Activated naive CD4-positive, alpha-beta T cell treated with anti-CD3 and anti-CD28 coated beads, Interleukin-2, amount 50 U/mL, for 72 hours (primary cell): ENCODE measurements at regions not wholly inside any gene's neighbourhood (a gene's known extent, or its start where the extent isn't known, plus 50 kb on each side); places are given as distances from the start of the nearest gene placed in this dataset.

Experiments used
- ATAC-seq, 2 donors: fragments of 150-1000 bp; cut with Tn5 transposase; 2 replicates each; pipeline ENCODE4 v1.10.0; 2021; ENCODE audit warnings: mild to moderate bottlenecking in 2 of 2, moderate library complexity in 2 of 2
- DNase-seq, 2 donors: peaks; one replicate each; pipeline ENCODE4 v3.0.0; 2021 to 2022; ENCODE audit warnings: low spot score in 2 of 2
- H3K27ac Mint-ChIP-seq, 2 donors: one replicate each; pipeline ENCODE4 v1.8.0; 2022; ENCODE audit warnings: mild to moderate bottlenecking in 2 of 2, mixed read lengths in 2 of 2
- H3K36me3 Mint-ChIP-seq, 2 donors: one replicate each; pipeline ENCODE4 v1.8.0; 2022; ENCODE audit warnings: mixed read lengths in 2 of 2
- H3K9me3 Mint-ChIP-seq, 2 donors: one replicate each; pipeline ENCODE4 v1.8.0; 2022; ENCODE audit warnings: mixed read lengths in 2 of 2

DNA sequence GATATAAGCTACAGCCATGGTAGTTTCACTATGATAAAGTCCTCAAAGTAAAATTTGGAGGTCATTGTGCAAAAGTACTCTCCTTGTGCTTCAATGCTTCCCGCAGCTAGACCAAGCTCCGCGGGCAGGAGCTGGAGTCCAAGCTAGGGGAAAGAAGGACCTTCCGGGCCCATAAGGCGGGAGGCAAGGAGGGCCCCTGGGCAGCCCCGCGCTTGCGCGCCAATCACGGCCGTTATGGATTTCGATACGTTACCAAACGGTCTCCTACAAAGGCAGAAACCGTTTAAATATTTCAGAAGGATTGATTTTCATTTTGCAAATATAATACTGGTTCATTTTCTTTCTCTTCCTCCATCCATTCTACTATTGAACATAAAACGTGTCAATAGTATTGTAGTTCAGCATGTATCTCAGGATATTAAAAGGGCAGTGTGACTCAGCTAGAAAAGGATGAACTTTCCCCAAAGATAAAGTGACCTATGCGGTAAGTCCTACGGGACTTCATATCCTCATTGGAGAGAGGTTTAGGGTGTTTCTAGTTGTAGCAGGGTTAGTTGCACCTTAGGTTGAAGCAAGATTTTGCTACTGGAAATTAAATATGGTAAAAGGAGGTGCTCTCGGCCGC, 128.0 kb downstream of the KIF20B start:
- DNase-seq (no peak), ATAC-seq (no peak)
- H3K36me3 Mint-ChIP-seq = no peaks in the 10 kb centered on the region
- no peak overlapping the region for H3K27ac Mint-ChIP-seq
- H3K9me3 Mint-ChIP-seq = no peaks in the 10 kb centered on the region

DNA sequence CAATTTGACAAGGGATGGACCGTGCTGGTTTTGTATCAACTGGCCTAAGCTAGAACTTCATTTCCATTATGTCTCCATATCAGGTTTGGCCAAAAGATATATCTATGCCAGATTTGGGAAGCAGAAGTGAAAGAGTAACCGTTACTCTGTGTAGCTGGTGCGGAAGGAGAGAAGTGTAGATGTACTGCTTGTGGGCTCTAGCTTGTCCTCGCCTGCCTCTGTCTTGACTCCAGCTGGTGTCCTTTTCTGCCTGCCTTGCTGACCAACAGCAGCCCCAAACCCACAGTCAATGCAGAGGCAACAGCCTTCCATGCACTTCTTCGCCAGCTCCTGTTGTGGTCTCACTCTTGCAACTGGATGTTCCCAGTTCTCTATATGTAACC, 128.5 kb downstream of the KIF20B start:
- DNase-seq = no peak
- no peaks in the 10 kb centered on the region for H3K9me3 Mint-ChIP-seq
- H3K27ac Mint-ChIP-seq = no peak overlapping the region
- H3K36me3 Mint-ChIP-seq = no peaks in the 10 kb centered on the region
- no peak for ATAC-seq

DNA sequence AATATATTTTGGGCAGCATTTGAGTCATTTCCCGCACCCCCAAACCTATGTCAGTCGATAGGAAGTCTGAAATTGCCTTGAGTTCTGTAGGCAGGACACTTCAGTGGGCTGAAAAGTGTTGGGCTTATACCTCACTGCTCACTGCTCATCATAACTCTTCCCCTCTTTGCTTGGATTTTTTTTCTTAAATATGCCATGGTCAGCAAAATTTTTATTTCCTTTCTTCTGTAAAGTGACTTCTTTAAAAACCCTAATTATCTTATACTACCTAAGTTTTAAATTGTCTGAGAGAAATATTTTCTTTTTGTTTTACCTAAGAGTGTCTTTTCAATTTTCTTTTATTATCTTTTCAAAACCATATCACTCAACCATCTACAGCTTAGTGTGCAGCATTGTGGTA, 129.2 kb downstream of the KIF20B start:
- no peaks in the 10 kb centered on the region for H3K9me3 Mint-ChIP-seq
- no peaks in the 10 kb centered on the region for H3K36me3 Mint-ChIP-seq
- ATAC-seq (no peak), DNase-seq (no peak)
- H3K27ac Mint-ChIP-seq = no peak overlapping the region

DNA sequence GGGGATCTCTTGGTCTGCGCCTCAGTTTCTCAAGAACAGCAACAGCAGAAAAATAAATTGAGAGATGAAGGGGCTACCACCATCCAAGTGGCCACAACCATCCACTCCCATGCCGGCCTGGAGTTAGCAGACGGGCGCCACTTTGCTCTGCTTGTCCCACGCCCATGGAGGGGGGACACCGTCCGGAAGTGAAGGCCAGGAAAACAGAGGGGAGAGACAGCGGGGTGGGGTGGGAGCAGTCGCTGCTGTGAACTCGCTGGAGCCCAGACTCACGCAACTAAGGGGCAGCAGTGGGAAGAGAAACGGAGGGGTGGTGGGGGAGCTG, 135.4 kb downstream of the KIF20B start:
- H3K27ac Mint-ChIP-seq = peak overlapping the region; percentile 82 to 84
- no peak for DNase-seq
- H3K9me3 Mint-ChIP-seq = no peaks in the 10 kb centered on the region
- H3K36me3 Mint-ChIP-seq = peaks cover 0 to 8% of the 10 kb centered on the region in 2 donors
- no peak for ATAC-seq

DNA sequence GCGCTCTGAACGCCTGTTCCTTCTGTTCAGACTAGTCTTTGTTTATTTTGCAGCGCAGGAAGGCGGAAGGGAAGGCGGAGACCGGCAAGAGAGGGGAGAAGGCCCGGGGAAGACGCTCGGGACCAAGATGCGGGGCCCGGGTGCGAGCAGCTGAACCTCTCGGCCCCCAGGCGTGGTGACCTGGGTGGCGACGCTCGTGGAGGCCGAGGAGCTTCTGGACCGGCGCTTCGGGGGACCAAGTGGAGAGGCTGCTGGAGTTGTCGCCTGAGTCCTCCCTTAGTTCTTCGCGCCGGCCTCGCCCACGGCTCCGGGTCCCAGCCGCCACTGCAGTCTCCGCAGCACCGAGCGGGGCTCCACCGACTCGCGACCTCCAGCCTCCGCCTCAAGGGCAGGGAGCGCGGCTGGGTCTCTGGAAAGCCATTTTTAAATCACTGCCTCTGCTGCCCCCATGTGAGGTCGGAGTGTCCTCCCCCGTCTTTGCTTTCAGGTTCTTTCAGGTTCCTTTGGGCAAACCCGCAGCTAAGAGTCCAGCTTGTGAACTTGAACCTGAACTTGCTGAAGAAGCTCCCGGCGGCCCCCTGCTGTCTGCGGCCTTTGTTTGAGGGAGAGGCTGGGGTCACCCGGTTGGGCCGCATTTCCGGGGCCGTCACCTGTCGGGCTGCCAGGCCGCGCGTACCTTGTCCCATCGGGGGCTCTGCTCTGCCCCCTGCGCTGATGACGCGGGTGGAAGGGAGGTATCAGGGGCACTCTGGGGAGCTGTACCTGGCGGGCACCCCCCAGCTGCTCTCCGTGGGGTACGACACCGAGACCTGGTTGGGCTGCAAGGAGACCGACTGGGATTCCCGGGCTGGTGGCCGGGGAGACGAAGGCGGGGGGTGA, 136.0 kb downstream of the KIF20B start:
- Mint-ChIP-seq H3K9me3 (no peaks in the 10 kb centered on the region), H3K27ac (peak overlapping the region; percentile 82 to 84), H3K36me3 (peaks cover 0 to 8% of the 10 kb centered on the region in 2 donors)
- peak; percentile 72 to 83 for ATAC-seq
- peak in 1 of 2 donors; percentile 46 for DNase-seq

DNA sequence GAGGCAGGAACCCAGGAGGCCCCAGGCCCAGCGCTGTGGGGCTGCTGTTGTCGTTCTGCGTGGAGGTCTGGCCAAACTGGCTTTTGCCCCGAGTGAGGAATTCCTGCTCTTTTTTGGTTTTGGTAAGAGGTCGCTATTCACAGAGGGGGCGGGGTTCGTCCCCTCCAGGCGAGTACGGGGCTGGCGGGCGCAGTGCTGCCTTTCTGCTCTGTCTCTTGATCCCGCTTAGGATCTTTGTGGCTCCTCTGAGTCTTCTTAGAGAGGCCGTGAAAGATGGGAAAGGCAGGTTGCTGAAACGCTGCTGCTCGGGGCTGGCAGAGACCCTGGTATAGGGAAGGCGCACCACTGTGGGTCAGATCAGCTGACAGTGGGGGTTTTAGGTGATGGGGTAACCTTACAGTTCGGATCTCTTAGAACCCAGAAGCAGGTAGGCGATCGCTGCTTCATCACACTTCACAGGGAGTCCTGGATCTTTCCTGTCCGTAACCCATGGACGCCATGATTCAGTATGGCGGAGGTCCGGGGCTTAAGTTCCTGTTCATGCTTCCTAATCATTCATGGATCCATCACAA, 136.7 kb downstream of the KIF20B start:
- Mint-ChIP-seq H3K9me3 (no peaks in the 10 kb centered on the region), H3K27ac (peak overlapping the region; percentile 9 to 82)
- peak in 1 of 2 donors; percentile 9 for ATAC-seq

DNA sequence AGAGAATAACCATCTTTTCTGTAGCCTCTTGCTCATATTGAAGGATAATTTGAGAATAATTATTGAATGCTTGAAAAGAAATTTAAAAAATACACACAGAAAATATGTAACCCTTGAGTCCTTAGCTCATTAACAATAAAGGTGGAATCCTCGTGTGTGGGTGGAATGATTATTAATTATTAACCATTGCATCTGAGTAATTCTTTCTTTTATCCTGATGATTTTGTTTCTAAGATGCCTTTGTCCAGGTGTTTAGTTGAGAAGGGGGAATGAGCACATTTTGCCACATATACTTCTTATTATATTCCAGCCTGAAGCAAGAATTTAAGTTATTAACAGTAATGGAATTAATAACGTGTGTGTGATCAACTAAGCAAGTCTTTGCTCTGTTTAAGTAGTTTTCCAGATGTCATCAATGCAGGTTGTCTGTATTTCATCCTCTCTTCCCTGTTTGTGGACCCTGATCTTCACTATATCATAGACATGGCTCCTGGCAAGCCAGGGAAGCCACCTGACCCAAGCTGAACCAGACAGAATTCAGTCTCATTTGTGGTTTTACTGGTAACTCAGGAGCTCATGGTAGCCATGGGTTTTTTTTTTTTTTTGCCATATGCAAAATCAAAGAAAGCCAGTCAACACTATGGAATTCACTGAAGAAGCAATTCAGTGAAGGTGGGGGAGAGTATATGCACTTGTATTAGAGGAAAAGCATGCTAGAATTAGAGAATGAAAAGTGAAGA, 144.3 kb downstream of the KIF20B start:
- Mint-ChIP-seq H3K36me3 (no peaks in the 10 kb centered on the region), H3K27ac (no peak overlapping the region), H3K9me3 (no peaks in the 10 kb centered on the region)
- DNase-seq (no peak), ATAC-seq (no peak)

More for the DNA sequence above, 136.7 kb downstream of the KIF20B start:
- H3K36me3 Mint-ChIP-seq = peaks cover 0 to 8% of the 10 kb centered on the region in 2 donors
- no peak for DNase-seq

DNA sequence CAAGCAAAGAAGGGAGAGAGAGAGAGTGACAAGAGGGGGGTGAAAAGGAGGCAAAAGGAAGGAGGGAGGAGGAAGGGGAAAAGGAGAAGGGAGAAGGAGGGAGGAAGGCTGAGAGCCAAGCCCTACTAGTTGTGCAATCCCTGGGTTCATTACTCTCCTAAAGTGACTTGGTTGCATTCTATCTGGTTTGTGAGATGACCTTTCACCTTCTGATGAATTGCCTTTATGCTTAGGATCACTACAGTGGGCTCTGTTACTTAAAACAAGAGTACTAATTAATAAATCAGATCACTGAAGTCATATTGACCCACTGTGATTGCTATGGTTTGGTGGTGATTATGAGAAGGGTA, 144.9 kb downstream of the KIF20B start:
- Mint-ChIP-seq H3K27ac (no peak overlapping the region), H3K36me3 (no peaks in the 10 kb centered on the region), H3K9me3 (no peaks in the 10 kb centered on the region)
- ATAC-seq (no peak), DNase-seq (no peak)

DNA sequence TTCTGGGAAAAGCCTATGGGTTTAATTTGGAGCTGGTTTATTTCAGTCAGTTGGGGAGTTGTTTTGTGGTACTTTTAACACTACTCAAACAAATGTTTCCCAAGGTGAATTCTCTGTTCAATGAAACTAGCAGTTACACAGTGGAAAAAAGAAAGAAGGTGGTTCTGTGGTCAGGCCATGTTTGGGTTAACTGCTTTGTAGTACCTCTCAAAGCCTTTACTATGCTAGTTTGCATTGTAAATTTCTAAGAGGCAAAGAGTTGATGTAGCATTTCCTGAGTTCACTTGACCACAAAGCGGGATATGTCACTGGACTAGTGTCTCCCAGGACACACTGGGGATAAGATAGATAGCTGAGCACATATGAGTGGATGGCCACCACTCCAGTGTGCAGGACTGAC, 145.4 kb downstream of the KIF20B start:
- Mint-ChIP-seq H3K36me3 (no peaks in the 10 kb centered on the region), H3K27ac (no peak overlapping the region), H3K9me3 (no peaks in the 10 kb centered on the region)
- ATAC-seq = peak in 1 of 2 donors; percentile 46
- DNase-seq = no peak

DNA sequence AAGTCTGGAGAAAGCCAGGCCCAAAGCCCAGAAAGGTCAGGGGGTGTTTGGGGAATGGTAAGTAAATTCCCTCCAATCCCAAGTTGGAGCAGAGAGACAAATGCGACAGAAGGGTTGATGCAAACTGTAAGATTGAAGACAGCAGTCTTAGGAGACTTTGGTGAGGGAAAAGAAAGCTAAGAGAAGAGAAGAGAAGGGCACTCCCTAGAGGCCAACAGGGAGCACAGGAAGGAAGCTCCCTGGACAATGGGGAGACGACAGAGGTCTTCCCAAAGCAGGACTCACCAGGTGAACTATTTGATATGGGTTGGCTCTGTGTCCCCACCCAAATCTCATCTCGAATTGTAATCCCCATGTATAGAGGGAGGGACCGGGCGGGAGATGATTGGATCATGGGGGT, 151.5 kb downstream of the KIF20B start:
- ATAC-seq (no peak), DNase-seq (no peak)
- Mint-ChIP-seq H3K36me3 (no peaks in the 10 kb centered on the region), H3K27ac (no peak overlapping the region), H3K9me3 (no peaks in the 10 kb centered on the region)

DNA sequence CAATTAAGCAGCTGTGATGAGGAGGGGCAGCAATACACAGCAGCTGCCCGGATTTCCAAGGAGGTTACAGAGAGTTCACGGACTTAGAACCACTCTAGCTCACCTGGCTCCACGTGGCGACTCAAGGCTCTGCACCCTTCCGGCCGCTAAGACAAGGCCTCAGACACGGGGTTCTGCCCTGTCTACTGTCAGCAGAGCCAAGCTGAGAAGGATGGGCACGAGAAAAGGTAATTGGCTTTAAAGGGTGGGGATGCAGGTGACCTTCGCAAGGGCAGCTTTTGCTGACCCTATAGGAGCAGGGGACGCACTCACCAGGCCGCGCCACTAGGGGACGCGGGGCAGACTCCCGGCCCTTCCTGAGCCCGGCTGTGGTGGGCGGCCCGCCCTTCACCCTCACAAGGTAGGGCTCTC, 152.4 kb downstream of the KIF20B start:
- no peaks in the 10 kb centered on the region for H3K36me3 Mint-ChIP-seq
- ATAC-seq = no peak
- no peaks in the 10 kb centered on the region for H3K9me3 Mint-ChIP-seq
- no peak for DNase-seq
- no peak overlapping the region for H3K27ac Mint-ChIP-seq

DNA sequence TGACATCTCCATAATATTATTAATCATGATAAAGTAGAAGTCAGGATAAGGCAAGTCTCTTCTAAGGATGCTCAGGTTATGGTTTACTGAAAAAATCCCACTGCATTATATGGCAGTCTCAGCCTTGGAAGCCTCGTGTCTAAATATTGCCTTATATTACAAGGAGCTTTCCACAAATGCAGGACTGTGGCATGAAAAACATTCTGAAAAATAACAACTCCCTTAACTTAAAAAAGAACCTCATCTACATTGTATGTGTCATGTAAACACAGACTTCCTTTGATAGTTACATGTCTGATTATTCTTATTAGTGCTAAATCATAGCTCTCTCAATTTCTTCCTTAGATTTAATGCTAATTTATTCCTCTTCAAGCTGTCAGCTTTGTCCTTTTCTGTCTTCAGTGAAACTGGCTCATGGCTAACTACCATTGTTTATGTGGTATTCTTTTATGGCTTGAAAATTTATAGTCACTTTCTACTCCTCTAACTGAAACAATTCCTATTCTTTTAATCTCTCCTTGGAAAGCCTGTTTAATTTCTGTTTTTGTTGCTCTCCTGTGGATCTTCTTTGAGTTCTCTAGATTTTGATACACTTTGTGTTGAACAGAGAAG, 156.1 kb downstream of the KIF20B start:
- DNase-seq (no peak), ATAC-seq (no peak)
- Mint-ChIP-seq H3K27ac (no peak overlapping the region), H3K9me3 (no peaks in the 10 kb centered on the region), H3K36me3 (no peaks in the 10 kb centered on the region)

DNA sequence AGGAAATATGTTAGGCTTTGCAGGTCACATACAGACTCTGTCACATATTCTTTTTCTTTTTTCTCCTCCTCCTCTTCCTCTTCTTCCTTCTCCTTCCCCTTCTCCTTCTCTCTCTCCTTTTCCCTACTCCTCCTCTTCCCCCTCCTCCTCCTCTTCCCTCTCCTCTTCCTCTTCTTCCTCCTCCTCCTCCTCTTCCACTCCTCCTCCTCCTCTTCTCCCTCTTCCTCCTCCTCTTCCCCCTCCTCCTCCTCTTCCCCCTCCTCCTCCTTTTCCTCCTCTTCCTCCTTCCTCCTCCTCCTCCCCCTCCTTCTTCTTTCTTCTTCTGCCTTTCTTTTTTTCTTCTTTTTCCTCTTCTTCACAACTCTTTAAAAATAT, 159.8 kb downstream of the KIF20B start:
- no peak for ATAC-seq
- H3K9me3 Mint-ChIP-seq = no peaks in the 10 kb centered on the region

DNA sequence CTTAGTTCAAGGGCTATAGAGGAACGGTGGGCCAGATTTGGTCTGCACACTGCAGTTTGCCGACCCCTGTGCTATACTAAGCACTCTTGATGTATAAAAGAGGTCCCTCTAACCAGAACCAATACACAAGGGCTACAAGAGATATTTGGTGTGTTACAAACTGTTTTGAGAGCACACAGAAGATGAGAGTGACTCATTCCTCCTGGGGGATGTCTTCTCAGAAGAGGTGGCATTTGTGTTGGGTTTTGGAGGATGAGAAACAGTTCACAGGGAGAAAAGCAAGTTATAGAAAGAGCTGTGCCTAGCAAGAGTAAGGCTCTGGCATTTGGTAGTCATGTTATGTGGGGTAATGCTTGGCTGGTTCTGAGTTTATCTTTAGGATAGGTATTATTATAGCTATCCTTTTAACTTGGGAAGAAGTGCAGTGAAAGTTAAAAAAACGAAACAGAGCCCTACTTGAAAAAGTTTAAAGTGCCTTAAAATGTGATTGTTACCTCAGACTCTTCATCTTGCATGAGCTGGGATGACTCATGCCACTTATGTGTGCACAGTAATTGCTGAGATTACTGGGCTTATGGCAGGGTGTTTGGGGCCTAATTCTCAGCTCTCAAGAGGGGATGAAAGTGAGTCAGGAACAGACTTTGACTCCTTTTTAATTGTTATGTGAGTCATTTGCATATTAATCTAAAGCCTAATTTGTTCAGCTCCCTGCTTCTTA, 160.4 kb downstream of the KIF20B start:
- Mint-ChIP-seq H3K27ac (peak overlapping the region; percentile 61 to 82), H3K36me3 (no peaks in the 10 kb centered on the region), H3K9me3 (no peaks in the 10 kb centered on the region)
- peak in 1 of 2 donors; percentile 42 for DNase-seq
- peak; percentile 96 for ATAC-seq

More for the DNA sequence above, 159.8 kb downstream of the KIF20B start:
- no peaks in the 10 kb centered on the region for H3K36me3 Mint-ChIP-seq
- peak overlapping the region; percentile 61 to 82 for H3K27ac Mint-ChIP-seq
- no peak for DNase-seq

DNA sequence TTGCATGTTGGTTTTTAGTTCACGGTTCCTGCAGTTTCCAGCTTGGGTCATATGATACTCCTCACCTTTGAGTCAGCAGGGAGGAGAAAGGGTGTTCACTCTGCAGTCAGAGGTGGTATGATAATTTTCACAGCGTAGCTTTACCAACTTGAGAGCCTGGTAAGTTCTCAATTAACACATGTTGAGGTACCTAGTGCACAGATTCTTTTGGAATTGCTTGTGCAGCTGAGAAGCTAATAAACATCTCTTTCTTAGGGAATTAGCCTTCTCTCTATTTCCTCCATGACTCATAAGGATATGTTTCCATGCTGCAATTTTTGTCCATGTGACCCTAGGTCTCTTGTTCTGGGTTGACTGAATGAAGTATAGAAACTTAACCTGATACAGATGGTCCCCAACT, 166.6 kb downstream of the KIF20B start:
- no peak overlapping the region for H3K27ac Mint-ChIP-seq
- H3K36me3 Mint-ChIP-seq = no peaks in the 10 kb centered on the region
- no peak for DNase-seq
- no peak for ATAC-seq
- H3K9me3 Mint-ChIP-seq = no peaks in the 10 kb centered on the region

DNA sequence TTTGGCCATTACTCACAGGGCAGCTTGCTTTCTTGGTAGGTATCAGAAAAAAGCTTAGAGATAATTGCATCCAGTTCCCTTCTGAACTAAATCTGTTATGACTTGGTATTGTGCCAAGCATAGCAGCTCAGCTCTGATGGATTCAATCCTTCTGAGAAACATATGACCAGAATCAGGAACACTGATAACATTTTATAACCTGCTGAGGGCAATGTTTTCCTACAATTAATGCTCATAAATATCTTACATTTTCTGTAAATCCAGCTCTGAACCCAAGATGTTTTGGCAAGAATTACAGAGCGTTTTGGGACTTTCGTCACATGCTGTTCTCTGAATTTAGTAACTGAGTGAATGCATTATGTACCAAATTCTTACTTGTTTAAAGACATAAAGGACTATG, 167.8 kb downstream of the KIF20B start:
- no peak for ATAC-seq
- H3K27ac Mint-ChIP-seq = no peak overlapping the region
- H3K9me3 Mint-ChIP-seq = no peaks in the 10 kb centered on the region
- H3K36me3 Mint-ChIP-seq = no peaks in the 10 kb centered on the region
- DNase-seq = no peak
